Erythroblast (primary cell): ENCODE measurements at regions not wholly inside any gene's neighbourhood (a gene's known extent, or its start where the extent isn't known, plus 50 kb on each side); places are given as distances from the start of the nearest gene placed in this dataset.

Experiments
- DNase-seq, 2 experiments: peaks; one replicate each; lab custom pipeline; 2025; lab: John Stamatoyannopoulos, UW
- GATA1 ChIP-seq: IDR thresholded peaks from 2 replicates; pipeline ENCODE4 v1.6.1; 2011; ENCODE audit warnings: low read depth, mild to moderate bottlenecking, control low read depth, low read length, moderate library complexity
- POLR2A ChIP-seq: IDR thresholded peaks from 2 replicates; pipeline ENCODE4 v1.6.1; 2011; ENCODE audit warnings: mild to moderate bottlenecking, low read length

DNA sequence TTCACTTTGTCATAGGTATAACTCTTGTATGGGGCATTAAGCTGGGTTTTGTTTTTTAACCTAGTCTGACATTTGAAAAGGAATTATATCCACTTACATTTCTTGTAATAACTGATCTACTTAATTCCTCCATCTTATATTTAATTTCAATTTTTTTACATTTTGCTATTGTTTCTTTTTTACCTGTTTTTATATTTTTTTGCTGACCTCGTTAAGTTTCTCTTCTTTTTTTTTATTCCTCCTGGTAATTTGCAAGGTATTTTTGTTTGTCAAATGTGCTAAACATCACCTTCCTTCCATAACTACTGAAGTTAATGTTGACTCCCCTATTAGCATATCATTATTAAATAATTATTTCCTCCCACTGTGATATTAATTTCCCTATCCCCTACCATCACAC is 87.7 kb upstream of the NR2F2 start:
- TF ChIP-seq POLR2A (no peak), GATA1 (no peak)
- DNase-seq = no peak

DNA sequence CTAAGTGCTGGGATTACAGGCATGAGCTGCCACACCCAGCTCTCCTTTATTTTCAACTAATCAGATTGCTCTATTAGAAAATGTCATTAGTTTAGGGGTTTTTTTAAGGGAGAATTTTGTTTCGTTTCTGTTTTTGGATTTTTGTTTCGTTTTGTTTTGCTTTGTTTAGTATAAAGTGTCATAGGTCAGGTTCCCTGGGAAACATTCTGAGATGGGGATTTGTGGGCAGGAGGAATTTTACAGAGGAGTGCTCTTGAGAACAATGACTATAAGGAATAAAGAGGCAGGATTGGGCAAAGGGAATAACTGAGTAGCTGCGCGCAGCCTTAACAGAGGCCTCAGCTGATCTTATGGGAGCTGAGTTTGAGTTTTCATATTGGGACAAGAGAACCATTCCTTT is 86.8 kb upstream of the NR2F2 start:
- no peak for DNase-seq
- TF ChIP-seq GATA1 (no peak), POLR2A (no peak)

DNA sequence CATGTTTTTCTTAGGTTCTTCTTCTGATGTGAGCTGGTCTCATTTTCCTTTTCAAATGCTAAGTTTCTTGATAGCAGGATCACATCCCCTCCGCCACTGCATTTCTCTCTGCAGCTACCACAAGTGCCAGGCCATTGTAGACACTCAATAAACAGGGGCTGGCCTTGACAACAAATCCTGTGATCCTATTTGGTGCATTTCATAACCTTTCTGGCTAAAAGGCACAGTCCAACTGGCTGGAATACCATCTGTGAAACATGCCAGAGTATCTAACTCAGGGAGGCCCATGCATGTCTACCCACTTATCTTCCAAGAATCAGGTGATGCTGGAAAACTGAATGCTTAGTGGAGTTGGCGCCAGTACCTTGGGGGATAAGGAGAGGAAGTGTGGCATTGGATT is 85.2 kb upstream of the NR2F2 start:
- no peak for DNase-seq
- no peak for TF ChIP-seq POLR2A
- TF ChIP-seq GATA1 = no peak

DNA sequence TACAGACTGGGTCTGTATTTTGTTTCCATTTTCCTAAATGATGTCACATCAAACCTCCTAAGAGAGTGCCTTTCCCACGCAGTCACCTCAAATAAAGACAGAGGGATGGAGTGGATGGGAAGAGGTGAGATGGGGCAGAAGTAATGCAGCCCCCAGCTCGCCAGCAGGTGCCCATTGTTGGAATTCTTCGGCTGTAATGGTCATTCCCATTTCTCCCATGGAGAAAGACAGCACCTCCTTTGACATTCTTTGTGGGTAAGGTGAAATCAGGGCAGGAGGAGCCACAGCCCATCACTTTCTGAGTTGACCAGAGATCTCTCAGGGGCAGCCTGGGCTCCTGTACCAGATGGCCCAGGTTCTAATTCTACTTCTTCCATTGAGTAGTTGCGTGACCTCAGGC is 84.4 kb upstream of the NR2F2 start:
- DNase-seq = no peak
- TF ChIP-seq POLR2A (no peak), GATA1 (no peak)

DNA sequence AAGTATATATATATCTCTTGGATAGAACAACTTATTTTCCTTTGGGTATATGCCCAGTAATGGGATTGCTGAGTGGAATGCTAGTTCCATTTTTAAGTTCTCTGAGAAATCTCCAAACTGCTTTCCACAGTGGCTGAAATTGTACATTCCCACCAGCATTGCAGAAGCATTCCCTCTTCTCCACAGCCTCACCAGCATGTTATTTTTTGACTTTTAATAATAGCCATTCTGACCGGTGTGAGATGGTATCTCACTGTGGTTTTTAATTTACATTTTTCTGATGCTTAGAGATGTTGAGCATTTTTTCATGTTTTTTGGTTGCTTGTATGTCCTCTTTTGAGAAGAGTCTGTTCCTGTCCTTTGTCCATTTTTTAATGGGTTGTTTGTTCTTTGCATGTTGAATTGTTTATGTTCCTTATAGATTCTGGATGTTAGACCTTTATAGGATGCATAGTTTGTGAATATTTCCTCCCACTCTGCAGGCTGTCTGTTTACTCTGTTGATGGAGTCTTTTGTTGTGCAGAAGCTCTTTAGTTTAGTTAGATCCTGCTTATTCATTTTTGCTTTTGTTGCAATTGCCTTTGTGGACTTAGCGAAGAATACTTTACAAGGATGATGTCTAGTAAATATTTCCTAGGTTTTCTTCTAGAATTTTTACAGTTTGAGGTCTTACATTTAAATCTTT is 82.7 kb upstream of the NR2F2 start:
- no peak for DNase-seq
- TF ChIP-seq POLR2A (no peak), GATA1 (no peak)

DNA sequence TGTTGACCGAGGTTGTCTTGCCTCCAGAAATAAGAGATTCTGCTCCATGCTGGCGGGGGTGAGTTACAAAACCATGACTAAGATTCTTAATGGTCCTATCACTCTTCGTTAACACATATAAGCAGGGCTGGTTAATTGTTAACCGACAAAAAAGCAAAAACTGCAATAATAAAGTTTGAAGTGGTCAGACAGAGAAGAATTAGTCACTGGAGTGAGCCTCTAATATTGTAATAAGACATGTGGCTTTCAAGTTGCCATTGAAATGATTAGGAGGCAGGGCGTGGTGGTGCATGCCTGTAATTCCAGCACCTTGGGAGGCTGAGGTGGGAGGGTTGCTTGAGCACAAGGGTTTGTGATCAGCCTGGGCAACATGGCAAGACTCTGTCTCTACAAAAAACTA is 78.4 kb upstream of the NR2F2 start:
- no peak for TF ChIP-seq GATA1
- no peak for TF ChIP-seq POLR2A
- no peak for DNase-seq

DNA sequence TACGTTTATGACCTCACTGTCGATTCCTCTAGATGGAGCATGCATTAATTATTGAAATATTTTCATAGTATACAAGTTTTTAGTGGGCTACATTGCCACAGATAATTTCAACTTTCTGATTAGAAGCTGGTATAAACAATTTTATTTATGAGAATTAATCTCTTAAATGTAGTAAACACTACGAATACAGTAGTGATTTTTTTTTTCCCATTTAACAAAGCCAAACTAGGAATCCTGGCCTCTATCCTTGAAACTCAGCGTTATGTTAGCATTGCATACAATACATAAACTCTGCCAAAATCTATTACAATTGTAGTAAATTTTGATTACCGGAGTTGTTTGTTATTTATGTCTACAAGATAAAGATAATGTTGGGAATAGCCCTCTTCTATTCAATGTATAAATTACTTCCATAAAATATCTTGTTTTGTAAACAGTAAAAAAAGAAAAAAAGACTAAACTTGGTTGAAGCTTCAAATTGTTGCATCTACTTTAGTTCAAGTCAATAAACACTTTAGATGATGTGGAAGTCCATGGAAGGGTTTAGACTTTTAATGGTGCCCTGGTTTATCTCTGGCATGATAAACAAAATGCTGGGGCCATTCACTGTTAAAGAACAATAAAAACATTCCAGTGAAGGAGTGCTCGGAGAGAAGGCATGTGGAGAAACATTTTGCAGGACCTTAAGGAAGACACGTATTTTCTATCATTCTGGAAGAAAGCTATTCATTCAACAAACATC is 77.3 kb upstream of the NR2F2 start:
- no peak for DNase-seq
- TF ChIP-seq GATA1 = no peak
- TF ChIP-seq POLR2A = no peak

DNA sequence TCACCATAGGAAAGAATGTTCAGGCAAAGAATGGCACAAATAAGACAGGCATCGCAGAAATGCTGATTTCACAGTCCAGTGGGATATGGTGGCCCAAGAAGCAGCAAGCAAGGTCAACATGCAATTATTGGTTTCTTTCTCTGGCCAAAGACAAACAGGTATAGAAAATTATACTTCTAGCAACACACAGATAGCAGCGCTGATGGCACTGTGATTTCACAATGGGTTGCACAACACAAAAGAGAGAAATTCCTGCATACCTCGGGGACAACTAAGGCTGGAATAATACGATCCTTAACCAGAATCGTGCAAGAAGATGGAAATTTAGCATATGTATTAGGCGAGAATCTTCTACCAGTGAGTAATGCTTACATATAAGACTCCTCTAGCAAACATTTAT is 76.3 kb upstream of the NR2F2 start:
- TF ChIP-seq POLR2A = no peak
- TF ChIP-seq GATA1 = no peak
- no peak for DNase-seq

DNA sequence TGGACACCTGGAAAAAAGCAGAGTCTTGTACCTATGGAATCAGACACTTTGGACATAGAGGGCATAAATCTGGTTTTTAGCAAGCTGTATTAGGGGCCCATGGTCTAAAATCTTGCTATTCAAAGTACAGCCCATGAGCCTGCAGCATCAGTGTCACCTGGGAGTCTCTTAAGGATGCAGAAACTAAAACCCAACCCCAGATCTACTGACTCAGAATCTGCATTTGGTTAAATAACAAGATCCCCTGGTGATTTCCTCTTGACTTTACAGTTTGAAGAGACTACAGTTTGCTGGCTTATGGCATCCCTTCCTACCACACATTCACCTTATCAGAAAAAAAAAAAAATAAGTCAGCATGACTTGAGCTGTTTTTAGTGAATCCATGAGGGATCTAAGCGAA is 74.9 kb upstream of the NR2F2 start:
- DNase-seq = no peak
- TF ChIP-seq GATA1 (no peak), POLR2A (no peak)

DNA sequence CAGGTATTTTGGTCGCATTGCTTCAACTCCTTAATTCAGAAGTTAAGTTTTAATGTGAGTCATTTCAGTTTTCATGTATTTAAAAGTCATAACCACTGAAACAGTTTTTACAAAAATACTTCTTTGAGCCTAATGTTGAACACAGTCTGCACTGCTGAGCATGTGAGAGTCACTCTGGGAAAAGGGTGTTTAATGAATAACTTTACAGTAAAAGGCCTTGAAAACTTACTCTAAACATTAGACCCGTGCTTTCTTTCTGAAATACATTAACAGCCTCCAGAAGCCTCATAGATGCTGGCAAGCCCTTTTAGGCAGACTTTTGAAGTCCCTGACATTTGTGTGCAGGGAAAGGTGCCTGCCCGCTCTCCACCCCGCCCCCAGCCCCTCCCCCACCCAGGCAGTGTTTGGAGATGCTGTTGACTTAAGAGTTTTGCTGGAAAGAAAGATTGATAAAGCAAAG is 68.9 kb upstream of the NR2F2 start:
- DNase-seq = no peak
- TF ChIP-seq GATA1 (no peak), POLR2A (no peak)

DNA sequence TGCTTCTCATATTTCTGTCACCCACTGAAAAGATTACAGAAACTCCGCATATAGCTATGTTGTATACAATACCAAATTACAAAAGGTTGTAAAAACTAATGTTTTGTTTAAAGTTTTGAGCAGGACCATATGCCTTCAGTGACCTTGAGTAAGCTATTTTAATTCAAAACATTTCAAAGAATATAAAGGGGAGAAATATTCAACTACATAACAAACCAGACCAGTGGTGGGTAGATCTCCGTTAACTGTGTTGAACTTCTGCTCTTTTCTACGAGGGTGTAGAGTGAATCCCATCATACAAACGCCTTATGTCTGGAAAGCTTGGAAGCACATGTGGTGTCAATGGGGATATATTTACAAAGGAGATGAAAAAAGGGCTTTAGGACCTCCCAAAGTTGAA is 68.4 kb upstream of the NR2F2 start:
- no peak for DNase-seq
- TF ChIP-seq POLR2A (no peak), GATA1 (no peak)

DNA sequence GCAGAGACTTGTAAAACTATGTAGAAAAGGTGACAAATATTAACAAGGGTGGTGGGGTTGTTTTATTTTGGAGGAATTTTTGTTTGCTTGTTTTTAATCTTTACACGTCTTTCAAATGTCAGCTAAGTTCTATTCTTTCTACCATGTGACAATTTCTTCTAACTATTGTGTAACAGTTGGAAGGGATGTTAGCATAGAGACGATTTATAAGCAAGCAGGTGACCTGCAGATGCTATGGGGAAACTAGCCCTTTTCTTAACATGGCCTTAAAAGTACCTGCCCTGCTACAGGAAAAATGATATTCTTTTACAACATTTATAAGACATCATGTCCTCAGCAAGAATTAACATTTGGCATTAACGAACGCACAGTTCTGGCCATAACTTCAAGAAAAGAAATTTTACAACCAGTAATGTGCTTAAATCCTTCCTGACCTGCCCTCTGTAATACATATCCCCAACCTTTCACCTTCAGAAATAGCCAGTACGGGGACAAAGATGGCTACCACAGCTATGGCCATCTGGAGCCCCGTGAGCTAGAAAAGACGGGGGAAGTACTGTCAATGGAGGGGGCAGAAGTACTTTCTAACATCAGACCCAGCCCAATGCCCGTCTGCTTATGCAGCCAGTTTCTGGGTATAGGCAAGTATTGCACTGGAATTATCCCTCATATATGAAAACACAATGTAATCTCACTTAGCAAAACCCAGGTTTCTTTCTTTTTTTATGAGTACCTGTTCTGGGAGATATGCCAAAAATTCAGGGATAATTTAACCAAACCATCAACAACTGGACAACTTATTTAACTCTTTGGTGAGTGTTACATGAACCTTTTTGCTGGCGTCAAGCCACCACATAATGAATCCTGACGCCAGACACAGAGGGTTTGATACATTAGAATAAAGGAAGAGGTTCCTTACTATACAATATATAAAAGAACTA is 67.7 kb upstream of the NR2F2 start:
- TF ChIP-seq GATA1 (no peak), POLR2A (no peak)
- no peak for DNase-seq

DNA sequence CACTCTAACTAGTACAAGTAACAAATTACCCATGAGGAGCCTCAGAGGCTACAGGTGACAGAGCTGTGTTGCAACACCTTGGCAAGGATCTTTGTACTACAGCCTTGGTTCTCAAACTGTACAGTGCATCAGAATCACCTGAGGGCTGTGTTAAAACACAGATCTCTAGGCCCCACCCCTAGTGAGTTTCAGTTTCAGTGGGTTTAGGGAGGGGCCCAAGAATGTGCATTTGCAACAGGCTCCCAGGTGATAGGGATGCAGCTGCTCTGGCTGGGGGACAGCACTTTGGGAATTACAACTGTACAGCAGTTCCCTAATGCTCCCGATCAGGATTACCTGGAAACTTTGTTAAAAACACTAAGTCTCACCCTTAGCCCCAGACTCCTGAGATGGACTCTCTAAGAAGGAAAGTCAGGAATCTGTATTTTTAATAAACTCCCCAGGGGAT is 66.1 kb upstream of the NR2F2 start:
- no peak for DNase-seq
- TF ChIP-seq POLR2A (no peak), GATA1 (no peak)
